Fibroblast of lung (primary cell): ENCODE measurements at regions not wholly inside any gene's neighbourhood (a gene's known extent, or its start where the extent isn't known, plus 50 kb on each side); places are given as distances from the start of the nearest gene placed in this dataset.

ENCODE experiments used
- EZH2 ChIP-seq: IDR thresholded peaks from 2 replicates; pipeline ENCODE4 v1.5.1; 2012; ENCODE audit warnings: low read length, control low read depth, mild to moderate bottlenecking; ENCODE audit errors: missing control alignments
- TF ChIP-seq, protein P1 (sequence below), 2 donors: IDR thresholded peaks in 1 of 2; conservative IDR thresholded peaks in 1 of 2; 1 replicate in 1 of 2; 2 replicates in 1 of 2; pipeline ENCODE4 v1.5.1; 2011 to 2012; ENCODE audit warnings: low read length in 2 of 2, control low read depth in 1 of 2, inconsistent platforms in 1 of 2, low read depth in 1 of 2, mild to moderate bottlenecking in 1 of 2

DNA sequence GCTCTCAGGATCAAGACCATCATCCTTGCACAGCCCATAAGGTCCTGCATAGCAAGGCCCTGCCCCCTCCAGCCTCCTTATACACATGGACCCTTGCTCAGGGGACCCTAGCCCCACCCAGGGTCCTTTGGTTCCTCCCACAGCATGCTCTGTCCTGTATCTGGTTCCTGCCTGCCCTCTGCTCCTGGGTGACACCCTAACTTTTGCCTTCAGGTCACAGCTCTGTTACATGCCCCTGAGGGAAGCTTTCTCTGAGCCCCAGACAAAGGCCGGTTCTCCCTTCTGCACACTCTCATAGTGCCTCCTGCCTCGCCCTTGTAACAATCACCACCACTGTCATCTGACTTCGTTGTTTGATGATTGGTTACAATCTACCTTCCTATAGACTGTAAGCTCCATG is 204.8 kb downstream of the SMAD2 start:
- TF ChIP-seq, protein P1, sequence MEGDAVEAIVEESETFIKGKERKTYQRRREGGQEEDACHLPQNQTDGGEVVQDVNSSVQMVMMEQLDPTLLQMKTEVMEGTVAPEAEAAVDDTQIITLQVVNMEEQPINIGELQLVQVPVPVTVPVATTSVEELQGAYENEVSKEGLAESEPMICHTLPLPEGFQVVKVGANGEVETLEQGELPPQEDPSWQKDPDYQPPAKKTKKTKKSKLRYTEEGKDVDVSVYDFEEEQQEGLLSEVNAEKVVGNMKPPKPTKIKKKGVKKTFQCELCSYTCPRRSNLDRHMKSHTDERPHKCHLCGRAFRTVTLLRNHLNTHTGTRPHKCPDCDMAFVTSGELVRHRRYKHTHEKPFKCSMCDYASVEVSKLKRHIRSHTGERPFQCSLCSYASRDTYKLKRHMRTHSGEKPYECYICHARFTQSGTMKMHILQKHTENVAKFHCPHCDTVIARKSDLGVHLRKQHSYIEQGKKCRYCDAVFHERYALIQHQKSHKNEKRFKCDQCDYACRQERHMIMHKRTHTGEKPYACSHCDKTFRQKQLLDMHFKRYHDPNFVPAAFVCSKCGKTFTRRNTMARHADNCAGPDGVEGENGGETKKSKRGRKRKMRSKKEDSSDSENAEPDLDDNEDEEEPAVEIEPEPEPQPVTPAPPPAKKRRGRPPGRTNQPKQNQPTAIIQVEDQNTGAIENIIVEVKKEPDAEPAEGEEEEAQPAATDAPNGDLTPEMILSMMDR (conservative IDR thresholded peaks at IDR 0.05 in 1 of 2, IDR thresholded peaks at IDR 0.05 in 1 of 2; ENCODE audit: low read depth in 1 of 2, low read length in 2 of 2), result no peak
- no peak for TF ChIP-seq EZH2
